C4-2B (cell line): ENCODE measurements at regions not wholly inside any gene's neighbourhood (a gene's known extent, or its start where the extent isn't known, plus 50 kb on each side); places are given as distances from the start of the nearest gene placed in this dataset.
"Not testable (repeated sequence)": the region's sequence is repeated elsewhere in the genome, so short reads cannot be mapped to it uniquely, and the experiment has no call there.

Experiments
- ZFX ChIP-seq: fragments of 450-650 bp; IDR thresholded peaks from 2 replicates; pipeline ENCODE4 v1.6.1; 2017
- TF ChIP-seq, protein P1 (sequence below): fragments of 450-650 bp; conservative IDR thresholded peaks from 2 replicates; pipeline ENCODE4 v1.5.1; 2017; ENCODE audit warnings: mild to moderate bottlenecking

DNA sequence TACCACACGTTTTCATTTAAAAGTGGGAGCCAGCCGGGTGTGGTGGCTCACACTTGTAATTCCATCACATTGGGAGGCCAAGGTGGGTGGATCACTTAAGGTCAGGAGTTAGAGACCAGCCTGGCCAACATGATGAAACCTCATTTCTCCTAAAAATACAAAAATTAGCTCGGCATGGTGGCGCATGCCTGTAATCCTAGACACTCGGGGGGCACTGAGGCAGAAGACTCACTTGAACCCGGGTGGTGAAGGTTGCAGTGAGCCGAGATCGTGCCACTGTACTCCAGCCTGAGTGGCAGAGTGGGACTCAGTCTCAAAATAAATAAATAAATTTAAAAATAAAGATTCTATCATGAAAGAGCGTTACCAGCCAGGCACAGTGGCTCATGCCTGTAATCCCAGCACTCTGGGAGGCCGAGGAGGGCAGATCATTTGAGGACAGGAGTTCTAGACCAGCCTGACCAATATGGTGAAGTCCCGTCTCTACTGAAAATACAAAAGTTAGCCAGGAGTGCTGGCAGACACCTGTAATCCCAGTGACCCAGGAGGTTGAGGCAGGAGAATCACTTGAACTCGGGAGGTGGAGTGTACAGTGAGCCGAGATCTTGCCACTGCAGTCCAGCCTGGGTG, 135.4 kb upstream of the TPTE start:
- TF ChIP-seq, protein P1, sequence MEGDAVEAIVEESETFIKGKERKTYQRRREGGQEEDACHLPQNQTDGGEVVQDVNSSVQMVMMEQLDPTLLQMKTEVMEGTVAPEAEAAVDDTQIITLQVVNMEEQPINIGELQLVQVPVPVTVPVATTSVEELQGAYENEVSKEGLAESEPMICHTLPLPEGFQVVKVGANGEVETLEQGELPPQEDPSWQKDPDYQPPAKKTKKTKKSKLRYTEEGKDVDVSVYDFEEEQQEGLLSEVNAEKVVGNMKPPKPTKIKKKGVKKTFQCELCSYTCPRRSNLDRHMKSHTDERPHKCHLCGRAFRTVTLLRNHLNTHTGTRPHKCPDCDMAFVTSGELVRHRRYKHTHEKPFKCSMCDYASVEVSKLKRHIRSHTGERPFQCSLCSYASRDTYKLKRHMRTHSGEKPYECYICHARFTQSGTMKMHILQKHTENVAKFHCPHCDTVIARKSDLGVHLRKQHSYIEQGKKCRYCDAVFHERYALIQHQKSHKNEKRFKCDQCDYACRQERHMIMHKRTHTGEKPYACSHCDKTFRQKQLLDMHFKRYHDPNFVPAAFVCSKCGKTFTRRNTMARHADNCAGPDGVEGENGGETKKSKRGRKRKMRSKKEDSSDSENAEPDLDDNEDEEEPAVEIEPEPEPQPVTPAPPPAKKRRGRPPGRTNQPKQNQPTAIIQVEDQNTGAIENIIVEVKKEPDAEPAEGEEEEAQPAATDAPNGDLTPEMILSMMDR, result not testable (repeated sequence)
- TF ChIP-seq ZFX, result not testable (repeated sequence)
